DND-41 (cell line): ENCODE measurements at regions not wholly inside any gene's neighbourhood (a gene's known extent, or its start where the extent isn't known, plus 50 kb on each side); places are given as distances from the start of the nearest gene placed in this dataset.

ENCODE experiments used
- CTCF ChIP-seq: IDR thresholded peaks from 2 replicates; pipeline ENCODE4 v1.5.1; 2012; ENCODE audit warnings: borderline replicate concordance, low read length, moderate library complexity, mild to moderate bottlenecking; ENCODE audit not compliant: poor library complexity, severe bottlenecking; ENCODE audit errors: extremely low read depth
- EZH2 ChIP-seq: IDR thresholded peaks from 3 replicates; pipeline ENCODE4 v1.6.1; 2012; ENCODE audit warnings: borderline replicate concordance, low read depth, mild to moderate bottlenecking, moderate library complexity, low read length, inconsistent platforms; ENCODE audit not compliant: severe bottlenecking

- TF ChIP-seq CTCF, result no peak
- no peak for TF ChIP-seq EZH2
Measured at GRCh38 chr10:118956802-118957442, 72.6 kb upstream of the NANOS1 start.
